Hepatic stellate cell (primary cell): ENCODE measurements at regions not wholly inside any gene's neighbourhood (a gene's known extent, or its start where the extent isn't known, plus 50 kb on each side); places are given as distances from the start of the nearest gene placed in this dataset.

Experiments
- DNase-seq: peaks from one replicate; pipeline ENCODE4 v3.0.0; 2011; ENCODE audit warnings: low spot score

GRCh38 chr3:124444075-124444474, 286.2 kb upstream of the UMPS start:
- DNase-seq: no peak

- no peak for DNase-seq
Measured at GRCh38 chr3:124444896-124445295, 285.4 kb upstream of the UMPS start.

- no peak for DNase-seq
Measured at GRCh38 chr3:124447845-124448244, 282.4 kb upstream of the UMPS start.

GRCh38 chr3:124448954-124449353, 281.3 kb upstream of the UMPS start:
- no peak for DNase-seq

- no peak for DNase-seq
Measured at GRCh38 chr3:124450366-124450765, 279.9 kb upstream of the UMPS start.

- no peak for DNase-seq
Measured at GRCh38 chr3:124451630-124452317, 278.5 kb upstream of the UMPS start.

- DNase-seq: no peak
Measured at GRCh38 chr3:124453189-124453588, 277.1 kb upstream of the UMPS start.

- peak; percentile 6 for DNase-seq
Measured at GRCh38 chr3:124455891-124456290, 274.4 kb upstream of the UMPS start.

- peak; percentile 9 for DNase-seq
Measured at GRCh38 chr3:124456506-124456905, 273.7 kb upstream of the UMPS start.

GRCh38 chr3:124459678-124460077, 270.6 kb upstream of the UMPS start:
- DNase-seq: no peak

- DNase-seq: no peak
Measured at GRCh38 chr3:124461126-124461525, 269.1 kb upstream of the UMPS start.

GRCh38 chr3:124461838-124462632, 268.2 kb upstream of the UMPS start:
- no peak for DNase-seq

GRCh38 chr3:124463234-124463633, 267.0 kb upstream of the UMPS start:
- DNase-seq: no peak

- DNase-seq: peak; percentile 51
Measured at GRCh38 chr3:124467980-124468902, 262.0 kb upstream of the UMPS start.

- DNase-seq: no peak
Measured at GRCh38 chr3:124469555-124469954, 260.7 kb upstream of the UMPS start.

- DNase-seq: no peak
Measured at GRCh38 chr3:124478830-124479229, 251.4 kb upstream of the UMPS start.

GRCh38 chr3:124483915-124484470, 246.3 kb upstream of the UMPS start:
- DNase-seq: no peak

GRCh38 chr3:124486324-124486723, 243.9 kb upstream of the UMPS start:
- DNase-seq: no peak

GRCh38 chr3:124489506-124489905, 240.7 kb upstream of the UMPS start:
- DNase-seq: no peak

GRCh38 chr3:124491098-124491497, 239.2 kb upstream of the UMPS start:
- no peak for DNase-seq

GRCh38 chr3:124491875-124492274, 238.4 kb upstream of the UMPS start:
- no peak for DNase-seq

- DNase-seq: no peak
Measured at GRCh38 chr3:124492824-124493223, 237.4 kb upstream of the UMPS start.
